GM10266 (cell line): ENCODE measurements at regions not wholly inside any gene's neighbourhood (a gene's known extent, or its start where the extent isn't known, plus 50 kb on each side); places are given as distances from the start of the nearest gene placed in this dataset.

Experiments
- DNase-seq: peaks from one replicate; pipeline ENCODE4 v3.0.0; 2012; ENCODE audit errors: extremely low spot score
- TF ChIP-seq, protein P1 (sequence below): IDR thresholded peaks from 2 replicates; pipeline ENCODE4 v1.5.1; 2012; ENCODE audit warnings: mild to moderate bottlenecking, low read depth; ENCODE audit not compliant: control insufficient read depth, insufficient read depth; ENCODE audit errors: missing control alignments

DNA sequence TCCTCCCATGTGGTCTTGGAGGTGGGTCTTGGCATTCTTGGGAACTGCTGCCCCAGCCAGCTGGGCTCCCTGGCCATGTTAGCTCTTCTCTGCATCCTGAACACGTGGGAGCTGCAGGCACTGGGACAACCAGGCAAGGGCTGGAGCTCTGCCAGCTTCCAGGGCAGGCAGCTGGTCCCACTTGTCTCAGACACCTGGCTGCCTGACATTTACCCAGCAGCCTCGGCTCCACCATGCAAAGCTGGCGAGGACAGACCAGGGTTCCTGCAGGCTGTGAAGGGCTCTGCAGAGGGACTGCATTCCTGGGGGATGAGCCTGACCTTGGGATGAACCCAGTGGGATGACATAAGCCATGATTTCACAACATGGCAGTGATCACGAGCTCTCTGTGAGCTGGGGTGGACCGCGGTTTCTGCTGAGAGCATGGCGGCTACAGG is 99.0 kb upstream of the TSHZ3 start:
- DNase-seq: no peak
- TF ChIP-seq, protein P1, sequence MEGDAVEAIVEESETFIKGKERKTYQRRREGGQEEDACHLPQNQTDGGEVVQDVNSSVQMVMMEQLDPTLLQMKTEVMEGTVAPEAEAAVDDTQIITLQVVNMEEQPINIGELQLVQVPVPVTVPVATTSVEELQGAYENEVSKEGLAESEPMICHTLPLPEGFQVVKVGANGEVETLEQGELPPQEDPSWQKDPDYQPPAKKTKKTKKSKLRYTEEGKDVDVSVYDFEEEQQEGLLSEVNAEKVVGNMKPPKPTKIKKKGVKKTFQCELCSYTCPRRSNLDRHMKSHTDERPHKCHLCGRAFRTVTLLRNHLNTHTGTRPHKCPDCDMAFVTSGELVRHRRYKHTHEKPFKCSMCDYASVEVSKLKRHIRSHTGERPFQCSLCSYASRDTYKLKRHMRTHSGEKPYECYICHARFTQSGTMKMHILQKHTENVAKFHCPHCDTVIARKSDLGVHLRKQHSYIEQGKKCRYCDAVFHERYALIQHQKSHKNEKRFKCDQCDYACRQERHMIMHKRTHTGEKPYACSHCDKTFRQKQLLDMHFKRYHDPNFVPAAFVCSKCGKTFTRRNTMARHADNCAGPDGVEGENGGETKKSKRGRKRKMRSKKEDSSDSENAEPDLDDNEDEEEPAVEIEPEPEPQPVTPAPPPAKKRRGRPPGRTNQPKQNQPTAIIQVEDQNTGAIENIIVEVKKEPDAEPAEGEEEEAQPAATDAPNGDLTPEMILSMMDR: no peak

DNA sequence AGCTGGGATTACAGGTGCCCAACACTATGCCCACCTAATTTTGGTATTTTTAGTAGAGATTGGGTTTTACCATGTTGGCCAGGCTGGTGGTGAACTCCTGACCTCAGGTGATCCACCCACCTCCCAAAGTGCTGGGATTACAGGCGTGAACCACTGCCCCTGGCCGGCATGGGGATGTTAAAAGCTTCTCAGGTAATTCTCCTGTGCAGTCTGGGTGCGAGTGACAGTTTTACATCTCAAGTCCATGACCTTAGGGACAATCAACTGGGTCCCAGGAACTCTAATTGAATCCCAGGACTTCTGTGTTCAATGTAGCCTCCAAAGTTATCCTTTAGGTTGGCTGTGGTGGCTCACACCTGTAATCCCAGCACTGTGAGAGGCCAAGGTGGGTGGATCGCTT is 100.1 kb upstream of the TSHZ3 start:
- TF ChIP-seq, protein P1: no peak
- no peak for DNase-seq

DNA sequence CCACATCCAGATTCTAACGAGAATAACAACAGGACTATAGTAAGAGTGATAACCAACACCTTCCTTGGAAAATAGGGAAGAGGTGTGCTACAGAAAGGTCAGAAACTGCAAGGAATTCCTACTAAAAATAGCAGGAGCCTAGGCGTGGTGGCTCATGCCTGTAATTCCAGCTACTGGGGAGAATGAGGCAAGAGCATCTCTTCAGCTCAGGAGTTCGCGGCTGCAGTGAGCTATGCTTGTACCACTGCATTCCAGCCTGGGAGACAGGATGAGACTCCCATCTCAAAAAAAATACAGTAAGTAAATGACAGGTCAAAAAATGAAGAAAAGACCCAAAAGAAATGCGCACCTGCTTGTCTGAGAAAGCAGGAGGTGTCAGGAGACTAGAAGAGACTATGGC is 101.5 kb upstream of the TSHZ3 start:
- DNase-seq: no peak
- TF ChIP-seq, protein P1: no peak

DNA sequence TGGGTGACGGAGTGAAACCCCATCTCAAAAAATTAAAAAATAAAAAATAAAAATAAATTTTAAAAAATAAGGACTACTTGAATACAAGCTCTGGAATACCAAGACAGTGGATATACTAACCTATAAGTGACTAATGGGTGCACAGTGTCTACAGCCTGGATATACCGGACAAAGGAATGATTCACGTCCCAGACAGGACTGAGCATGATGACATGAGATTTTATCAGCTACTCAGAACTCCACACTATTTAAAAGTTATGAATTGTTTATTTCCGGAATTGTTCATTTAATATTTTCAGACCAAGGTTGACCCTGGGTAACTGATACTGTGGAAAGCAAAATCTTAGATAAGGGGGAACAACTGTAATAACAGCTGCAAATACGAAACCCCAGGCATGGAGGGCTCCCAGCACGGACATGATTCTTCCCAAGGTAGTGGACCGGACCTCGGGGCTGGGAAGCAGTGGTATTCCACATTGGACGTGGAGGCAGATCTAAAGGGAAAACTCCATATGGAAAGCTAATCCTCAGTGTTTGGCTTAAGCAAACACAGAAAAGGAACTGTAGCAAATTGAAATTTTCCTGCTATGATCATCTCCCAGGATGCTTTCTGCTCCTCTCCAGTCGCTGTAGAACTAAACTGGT is 102.6 kb upstream of the TSHZ3 start:
- TF ChIP-seq, protein P1: no peak
- no peak for DNase-seq

DNA sequence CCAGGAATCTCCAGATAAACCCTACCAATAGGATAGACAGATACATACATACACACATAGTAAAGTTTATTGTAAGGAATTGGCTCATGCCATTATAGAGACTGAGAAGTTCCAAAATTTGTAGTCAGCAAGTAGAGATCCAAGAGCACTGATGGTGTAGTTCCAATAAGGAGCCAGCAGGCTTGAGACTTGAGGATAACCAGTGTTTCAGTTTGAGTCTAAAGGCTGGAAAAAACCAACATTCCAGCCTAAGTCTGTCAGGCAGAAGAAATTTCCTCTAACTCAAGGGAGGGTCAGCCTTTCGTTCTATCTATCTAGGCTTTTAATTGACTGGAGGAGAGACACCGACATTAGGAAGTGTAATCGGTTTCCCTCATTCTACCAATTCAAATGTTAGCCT is 110.2 kb upstream of the TSHZ3 start:
- TF ChIP-seq, protein P1: no peak
- no peak for DNase-seq

DNA sequence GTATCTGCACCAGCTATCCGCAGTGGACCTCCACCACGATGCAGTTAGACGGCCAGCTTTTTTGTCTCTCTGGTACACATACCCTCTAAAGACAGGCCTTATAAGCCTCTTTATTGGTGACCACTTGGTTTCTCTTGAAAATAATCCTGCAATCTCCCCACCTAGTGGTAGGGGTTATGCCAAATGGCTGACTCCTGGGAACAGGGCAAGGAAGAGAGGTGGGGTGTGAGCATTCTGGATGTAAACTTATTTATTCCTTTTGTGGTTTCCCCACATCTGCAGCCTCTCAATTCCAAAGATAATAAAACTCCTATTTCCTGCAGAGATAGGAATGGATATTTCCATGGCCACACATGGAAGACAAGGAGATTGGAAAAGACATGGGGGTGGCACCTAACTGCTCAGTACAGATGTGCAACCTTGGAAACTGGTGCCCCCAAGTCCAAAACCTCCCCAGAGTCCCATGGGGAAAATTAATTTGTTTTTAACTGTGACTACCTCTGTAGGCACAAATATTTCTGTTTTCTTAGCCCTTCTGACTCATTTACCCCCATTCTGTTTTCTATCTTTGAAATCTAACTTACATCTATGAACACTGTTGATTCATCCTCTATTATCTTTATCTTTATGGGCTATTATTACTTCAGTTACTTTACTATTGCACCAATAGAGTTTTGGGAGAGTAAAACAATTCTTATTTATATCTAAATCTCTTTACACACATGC is 112.7 kb upstream of the TSHZ3 start:
- no peak for DNase-seq
- TF ChIP-seq, protein P1: no peak
